OCI-LY7 (cell line): ENCODE measurements at regions not wholly inside any gene's neighbourhood (a gene's known extent, or its start where the extent isn't known, plus 50 kb on each side); places are given as distances from the start of the nearest gene placed in this dataset.

Source experiments
- CTCF ChIP-seq: fragments of 200-600 bp; sonication (generic); conservative IDR thresholded peaks from 2 replicates; pipeline ENCODE4 v1.5.1; 2014; ENCODE audit warnings: mild to moderate bottlenecking, antibody characterized with exemption, low read length, moderate library complexity, mixed read lengths
- EZH2phosphoT487 ChIP-seq: fragments of 200-600 bp; sonication (generic); IDR thresholded peaks from 2 replicates; pipeline ENCODE4 v1.6.1; 2018; ENCODE audit warnings: low read depth, borderline replicate concordance, mild to moderate bottlenecking, mixed run types, antibody characterized with exemption, low read length, moderate library complexity, mixed read lengths

GRCh38 chr11:111062420-111062819, 183.1 kb upstream of the POU2AF2 start:
- no peak for TF ChIP-seq CTCF
- no peak for TF ChIP-seq EZH2phosphoT487
